CD14-positive monocyte (primary cell): ENCODE measurements at regions not wholly inside any gene's neighbourhood (a gene's known extent, or its start where the extent isn't known, plus 50 kb on each side); places are given as distances from the start of the nearest gene placed in this dataset.

ENCODE experiments used
- DNase-seq, 3 donors: peaks; one replicate each; pipeline ENCODE4 v3.0.0-alpha.2; 2011 to 2022
- H2AFZ ChIP-seq: 2 replicates; pipeline ENCODE4 v1.6.0; 2012; ENCODE audit warnings: mild to moderate bottlenecking, low read depth, low read length, inconsistent platforms; ENCODE audit not compliant: insufficient read depth, poor library complexity, severe bottlenecking
- H3K27ac ChIP-seq, 2 donors: 1 replicate in 1 of 2; 2 replicates in 1 of 2; pipeline ENCODE4 v1.5.1; 2012 to 2013; ENCODE audit warnings: low read length in 2 of 2, control low read depth in 1 of 2, inconsistent platforms in 1 of 2, low read depth in 1 of 2, mild to moderate bottlenecking in 1 of 2
- H3K27me3 ChIP-seq, 2 donors: one replicate each; pipeline versions ENCODE4 v1.6.0 to v1.6.1; 2011 to 2013; ENCODE audit warnings: low read length in 2 of 2; ENCODE audit not compliant: control insufficient read depth in 2 of 2, insufficient read depth in 2 of 2
- H3K36me3 ChIP-seq, 2 donors: replicated peaks in 1 of 2; 1 replicate in 1 of 2; 2 replicates in 1 of 2; pipeline versions ENCODE4 v1.5.1 to v1.6.1; 2012 to 2013; ENCODE audit warnings: low read length in 2 of 2, control low read depth in 1 of 2, inconsistent platforms in 1 of 2, mild to moderate bottlenecking in 1 of 2; ENCODE audit not compliant: insufficient read depth in 2 of 2, control insufficient read depth in 1 of 2
- H3K4me1 ChIP-seq, 2 donors: 1 replicate in 1 of 2; 2 replicates in 1 of 2; pipeline versions ENCODE4 v1.5.1 to v1.6.1; 2012 to 2013; ENCODE audit warnings: low read length in 2 of 2, control low read depth in 1 of 2, inconsistent platforms in 1 of 2, mild to moderate bottlenecking in 1 of 2, moderate library complexity in 1 of 2; ENCODE audit not compliant: insufficient read depth in 2 of 2, control insufficient read depth in 1 of 2
- H3K4me2 ChIP-seq: replicated peaks from 2 replicates; pipeline ENCODE3; 2012; ENCODE audit warnings: low read length, moderate library complexity, mild to moderate bottlenecking; ENCODE audit not compliant: poor library complexity, severe bottlenecking; ENCODE audit errors: extremely low read depth
- H3K4me3 ChIP-seq, 3 experiments: fragments of 200-600 bp in 1 of 3; sonication (generic) in 1 of 3; replicated peaks in 1 of 3; 1 replicate in 2 of 3; 2 replicates in 1 of 3; pipeline ENCODE4 v1.5.1; 2011 to 2013; ENCODE audit warnings: low read length in 3 of 3, mild to moderate bottlenecking in 3 of 3, control low read depth in 2 of 3, low read depth in 2 of 3, inconsistent platforms in 1 of 3, moderate library complexity in 1 of 3
- H3K79me2 ChIP-seq: 2 replicates; pipeline ENCODE4 v1.6.0; 2012; ENCODE audit warnings: mild to moderate bottlenecking, control low read depth, inconsistent platforms, low read length, moderate library complexity; ENCODE audit not compliant: insufficient read depth
- H3K9ac ChIP-seq: 2 replicates; pipeline ENCODE4 v1.6.0; 2017; ENCODE audit warnings: low read length, mild to moderate bottlenecking; ENCODE audit not compliant: insufficient read depth, poor library complexity, severe bottlenecking
- H3K9me3 ChIP-seq, 2 donors: replicated peaks in 1 of 2; 1 replicate in 1 of 2; 2 replicates in 1 of 2; pipeline versions ENCODE4 v1.5.1 to v1.6.1; 2012 to 2013; ENCODE audit warnings: low read length in 2 of 2, control low read depth in 1 of 2; ENCODE audit not compliant: control insufficient read depth in 1 of 2, insufficient read depth in 1 of 2
- H4K20me1 ChIP-seq: 2 replicates; pipeline ENCODE4 v1.6.0; 2012; ENCODE audit warnings: mild to moderate bottlenecking, low read length, control low read depth, moderate library complexity; ENCODE audit not compliant: insufficient read depth
- H3K27ac Mint-ChIP-seq, 7 donors: one replicate each; pipeline ENCODE4 v1.8.0; 2020; ENCODE audit warnings: mild to moderate bottlenecking in 7 of 7, mixed read lengths in 7 of 7, moderate library complexity in 6 of 7, inconsistent platforms in 2 of 7
- H3K27me3 Mint-ChIP-seq, 3 donors: one replicate each; pipeline ENCODE4 v1.8.0; 2021 to 2022; ENCODE audit warnings: low read depth in 3 of 3, mild to moderate bottlenecking in 3 of 3, mixed read lengths in 3 of 3, moderate library complexity in 3 of 3, inconsistent platforms in 1 of 3
- H3K36me3 Mint-ChIP-seq, 2 donors: one replicate each; pipeline ENCODE4 v1.8.0; 2020; ENCODE audit warnings: mixed read lengths in 2 of 2, inconsistent platforms in 1 of 2, mild to moderate bottlenecking in 1 of 2
- H3K4me1 Mint-ChIP-seq: one replicate; pipeline ENCODE4 v1.8.0; 2020; ENCODE audit warnings: mild to moderate bottlenecking, mixed read lengths
- H3K4me3 Mint-ChIP-seq, 2 donors: one replicate each; pipeline ENCODE4 v1.8.0; 2020; ENCODE audit warnings: mild to moderate bottlenecking in 2 of 2, mixed read lengths in 2 of 2, moderate library complexity in 1 of 2
- H3K9me3 Mint-ChIP-seq, 7 donors: one replicate each; pipeline ENCODE4 v1.8.0; 2020 to 2022; ENCODE audit warnings: mixed read lengths in 7 of 7, mild to moderate bottlenecking in 6 of 7, moderate library complexity in 6 of 7, inconsistent platforms in 2 of 7
- CTCF ChIP-seq: fragments of 200-600 bp; IDR thresholded peaks from one replicate; pipeline ENCODE4 v1.8.0; 2022; ENCODE audit warnings: antibody characterized with exemption, mild to moderate bottlenecking
- WGBS: methylation state at CpG from one replicate; pipeline ENCODE4 v1.1.5; 2013; ENCODE audit warnings: missing lambda C conversion rate; ENCODE audit not compliant: insufficient coverage; 5-methylcytosine and 5-hydroxymethylcytosine counted together
- intact Hi-C, 2 donors: fragments of 100-400 bp; cut with micrococcal nuclease; formaldehyde crosslinking; loops; one replicate each; pipeline versions ENCODE4 v1.15.0 to v1.15.1; 2023

GRCh38 chr15:70487387-70487740 is 276.0 kb downstream of the UACA start:
- peak; percentile 70 to 77 (median 70) for DNase-seq
- Histone ChIP-seq H3K4me1 (peaks cover 87 to 96% of the 10 kb centered on the region in 2 donors), H3K79me2 (no peaks in the 10 kb centered on the region), H2AFZ (no peak overlapping the region), H3K4me3 (peak overlapping the region in 1 of 3 experiments; percentile 6), H4K20me1 (no peaks in the 10 kb centered on the region), H3K4me2 (peak overlapping the region; percentile 46), H3K27me3 (no peaks in the 10 kb centered on the region), H3K9ac (peak overlapping the region; percentile 74), H3K9me3 (no peaks in the 10 kb centered on the region), H3K27ac (peak overlapping the region; percentile 93 to 96), H3K36me3 (no peaks in the 10 kb centered on the region)
- TF ChIP-seq CTCF = no peak
- H3K36me3 Mint-ChIP-seq = peaks cover 14 to 24% of the 10 kb centered on the region in 2 donors
- H3K4me3 Mint-ChIP-seq = peak overlapping the region; percentile 59 to 64
- intact Hi-C loops = loop anchor here in 1 of 2 donors (2.0 to 5.0 kb wide), 3 partner anchors 220 to 391 kb away; partner anchors contain the start of gene TLE3
- peaks cover 0 to 2% (median 0%) of the 10 kb centered on the region in 7 donors for H3K9me3 Mint-ChIP-seq
- peaks cover 9 to 23% (median 11%) of the 10 kb centered on the region in 3 donors for H3K27me3 Mint-ChIP-seq
- peaks cover 92% of the 10 kb centered on the region for H3K4me1 Mint-ChIP-seq
- H3K27ac Mint-ChIP-seq = peak overlapping the region; percentile 97 to 100 (median 99)
- 17% methylated on average over 3 of the region's 3 CpGs for WGBS

GRCh38 chr15:70486451-70487386 is 276.6 kb downstream of the UACA start:
- Histone ChIP-seq H3K36me3 (no peaks in the 10 kb centered on the region), H2AFZ (no peak overlapping the region), H3K4me3 (peak overlapping the region in 1 of 3 experiments; percentile 13), H3K79me2 (no peaks in the 10 kb centered on the region), H3K27ac (peak overlapping the region; percentile 93 to 96), H3K9ac (peak overlapping the region; percentile 74), H4K20me1 (no peaks in the 10 kb centered on the region), H3K27me3 (no peaks in the 10 kb centered on the region), H3K4me1 (peaks cover 85 to 96% of the 10 kb centered on the region in 2 donors), H3K4me2 (peak overlapping the region; percentile 46), H3K9me3 (no peaks in the 10 kb centered on the region)
- H3K27ac Mint-ChIP-seq = peak overlapping the region; percentile 97 to 100 (median 99)
- peaks cover 92% of the 10 kb centered on the region for H3K4me1 Mint-ChIP-seq
- peaks cover 14 to 24% of the 10 kb centered on the region in 2 donors for H3K36me3 Mint-ChIP-seq
- 20% methylated on average over 6 of the region's 17 CpGs for WGBS
- DNase-seq = peak; percentile 97 to 99 (median 98)
- intact Hi-C loops = loop anchor here (1.0 to 5.0 kb wide), 4 partner anchors 23 to 390 kb away; partner anchors contain the start of gene TLE3 (in 1 of the 2)
- peaks cover 0 to 2% (median 0%) of the 10 kb centered on the region in 7 donors for H3K9me3 Mint-ChIP-seq
- TF ChIP-seq CTCF = no peak
- peaks cover 9 to 24% (median 11%) of the 10 kb centered on the region in 3 donors for H3K27me3 Mint-ChIP-seq
- H3K4me3 Mint-ChIP-seq = peak overlapping the region; percentile 59 to 64
